ENCODE measurements at regions not wholly inside any gene's neighbourhood (a gene's known extent, or its start where the extent isn't known, plus 50 kb on each side); places are given as distances from the start of the nearest gene placed in this dataset.

DNA sequence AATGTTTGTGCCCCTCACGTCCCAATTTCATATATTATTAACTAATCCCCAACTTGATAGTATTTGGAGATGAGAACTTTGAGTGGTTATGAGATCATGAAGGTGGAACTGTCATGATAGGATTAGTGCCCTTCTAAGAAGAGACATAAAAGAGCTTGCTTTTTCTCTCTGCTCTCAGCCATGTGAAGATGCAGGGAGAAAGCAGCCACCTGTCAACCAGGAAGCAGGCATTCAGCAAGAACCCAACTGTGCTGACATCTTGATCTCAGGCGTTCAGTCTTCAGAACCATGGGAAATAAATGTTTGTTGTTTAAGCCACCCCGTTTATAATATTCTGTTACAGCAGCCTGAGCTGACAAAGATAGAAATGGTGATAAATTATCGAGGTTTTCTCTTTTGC, 278.7 kb upstream of the KCNMB2 start:
- TF ChIP-seq, protein P1, sequence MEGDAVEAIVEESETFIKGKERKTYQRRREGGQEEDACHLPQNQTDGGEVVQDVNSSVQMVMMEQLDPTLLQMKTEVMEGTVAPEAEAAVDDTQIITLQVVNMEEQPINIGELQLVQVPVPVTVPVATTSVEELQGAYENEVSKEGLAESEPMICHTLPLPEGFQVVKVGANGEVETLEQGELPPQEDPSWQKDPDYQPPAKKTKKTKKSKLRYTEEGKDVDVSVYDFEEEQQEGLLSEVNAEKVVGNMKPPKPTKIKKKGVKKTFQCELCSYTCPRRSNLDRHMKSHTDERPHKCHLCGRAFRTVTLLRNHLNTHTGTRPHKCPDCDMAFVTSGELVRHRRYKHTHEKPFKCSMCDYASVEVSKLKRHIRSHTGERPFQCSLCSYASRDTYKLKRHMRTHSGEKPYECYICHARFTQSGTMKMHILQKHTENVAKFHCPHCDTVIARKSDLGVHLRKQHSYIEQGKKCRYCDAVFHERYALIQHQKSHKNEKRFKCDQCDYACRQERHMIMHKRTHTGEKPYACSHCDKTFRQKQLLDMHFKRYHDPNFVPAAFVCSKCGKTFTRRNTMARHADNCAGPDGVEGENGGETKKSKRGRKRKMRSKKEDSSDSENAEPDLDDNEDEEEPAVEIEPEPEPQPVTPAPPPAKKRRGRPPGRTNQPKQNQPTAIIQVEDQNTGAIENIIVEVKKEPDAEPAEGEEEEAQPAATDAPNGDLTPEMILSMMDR (IDR thresholded peaks at IDR 0.05 in 4 of 5, conservative IDR thresholded peaks at IDR 0.05 in 1 of 5), result no peak
- no peak for TF ChIP-seq POLR2A (IDR thresholded peaks at IDR 0.05)
